ENCODE measurements at regions not wholly inside any gene's neighbourhood (a gene's known extent, or its start where the extent isn't known, plus 50 kb on each side); places are given as distances from the start of the nearest gene placed in this dataset.
A peak's percentile ranks its signal among the peaks of the same experiment; 100 is the strongest.
"Not testable (repeated sequence)": the region's sequence is repeated elsewhere in the genome, so short reads cannot be mapped to it uniquely, and the experiment has no call there.

DNA sequence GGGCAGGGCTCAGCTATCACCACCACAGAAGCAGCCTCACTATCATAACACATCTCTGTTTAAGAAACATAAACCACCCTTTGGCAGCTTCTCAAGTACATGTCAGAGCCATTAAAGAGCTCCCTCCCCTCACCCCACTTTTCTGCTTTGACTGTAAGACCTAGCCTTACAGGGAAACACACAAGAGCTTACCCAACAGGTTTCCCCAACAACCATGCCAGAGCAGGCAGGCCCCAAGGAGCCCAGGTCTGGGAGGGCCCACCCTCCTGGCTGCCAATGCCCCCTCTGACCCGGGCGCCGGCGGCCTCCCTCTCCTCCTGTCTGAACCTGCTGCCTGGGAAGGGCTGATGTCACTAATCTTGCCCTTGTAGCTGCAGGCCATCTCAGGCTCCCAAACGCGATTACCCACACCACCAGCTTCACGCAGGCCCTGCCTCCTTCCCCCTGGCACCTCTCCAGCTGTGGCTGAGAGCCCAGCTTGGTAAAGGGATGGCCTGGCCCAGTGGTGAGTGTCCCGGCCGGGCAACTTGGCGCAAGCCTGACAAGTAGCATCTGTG lies 402.0 kb downstream of the MAFB start:
- DNase-seq (ENCODE audit: low read depth in 4 of 4, low spot score in 3 of 4): no peak

GRCh38 chr20:40284611-40285010 lies 404.4 kb downstream of the MAFB start:
- no peak for DNase-seq (ENCODE audit: low read depth in 4 of 4, low spot score in 3 of 4)

- no peak for DNase-seq (ENCODE audit: low read depth in 4 of 4, low spot score in 3 of 4)
Observed at GRCh38 chr20:40283689-40284088, 405.3 kb downstream of the MAFB start.

- no peak for DNase-seq (ENCODE audit: low read depth in 4 of 4, low spot score in 3 of 4)
Observed at GRCh38 chr20:40282941-40283340, 406.1 kb downstream of the MAFB start.

DNA sequence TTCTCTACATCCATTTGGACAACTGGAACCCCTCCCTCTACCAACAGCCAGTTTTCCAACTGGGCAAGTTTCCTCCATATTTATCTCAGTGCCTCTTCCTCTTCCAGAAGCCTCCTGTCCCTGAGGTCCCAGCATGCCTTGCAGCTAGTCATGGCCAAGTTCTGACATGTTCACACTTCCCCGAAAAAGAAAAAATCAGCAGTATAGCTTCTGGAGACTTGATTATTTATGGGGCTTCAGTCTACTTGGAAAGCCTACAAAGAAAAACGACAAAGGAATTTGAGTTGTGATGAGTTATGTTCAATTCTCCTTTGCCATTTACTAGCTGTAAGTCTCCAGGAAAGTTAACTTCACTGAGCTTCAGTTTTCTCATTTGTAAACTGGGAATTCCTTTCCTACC lies 406.5 kb downstream of the MAFB start:
- peak in 1 of 4 donors; percentile 50 for DNase-seq (ENCODE audit: low read depth in 4 of 4, low spot score in 3 of 4)

DNA sequence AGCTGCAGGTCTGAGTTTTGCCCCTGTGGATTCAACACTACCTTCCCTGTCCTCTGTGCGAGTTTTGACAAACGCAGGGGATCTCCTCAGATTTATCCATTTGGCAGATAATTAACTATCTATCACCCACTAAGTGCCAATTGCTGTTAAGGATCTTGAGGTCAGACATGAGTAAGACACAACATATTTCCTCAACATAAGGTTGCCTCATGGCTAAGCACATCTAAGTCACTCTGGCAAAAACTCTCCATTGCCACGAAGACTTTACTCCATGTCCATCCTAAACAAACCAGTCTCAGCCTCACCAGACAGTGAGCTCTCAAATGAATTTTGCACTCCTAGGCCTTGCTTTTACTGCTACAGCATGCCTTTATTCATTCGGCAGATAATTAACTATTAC lies 408.4 kb downstream of the MAFB start:
- DNase-seq (ENCODE audit: low read depth in 4 of 4, low spot score in 3 of 4): no peak

DNA sequence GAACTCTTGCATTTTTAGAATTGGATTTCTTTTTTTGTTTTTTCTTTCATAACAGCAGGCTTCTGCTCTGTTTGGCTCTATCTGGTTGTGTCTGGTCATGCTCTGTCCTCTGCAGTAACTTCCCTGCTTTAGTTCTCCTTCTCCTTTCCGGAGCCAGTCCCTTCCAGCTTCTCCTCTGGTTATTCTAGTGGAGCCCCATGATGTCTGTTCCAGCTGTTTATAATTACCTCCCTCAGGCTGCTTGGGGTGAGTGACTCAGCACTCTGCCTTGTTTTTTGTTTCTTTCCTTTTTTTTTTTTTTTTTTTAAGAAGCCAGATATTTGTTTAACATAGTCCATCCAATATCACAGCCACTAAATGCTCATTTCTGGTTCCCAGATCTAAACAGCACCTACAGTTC lies 409.6 kb downstream of the MAFB start:
- peak in 1 of 4 donors; percentile 36 for DNase-seq (ENCODE audit: low read depth in 4 of 4, low spot score in 3 of 4)

GRCh38 chr20:40278673-40279072 lies 410.4 kb downstream of the MAFB start:
- DNase-seq (ENCODE audit: low read depth in 4 of 4, low spot score in 3 of 4): no peak

GRCh38 chr20:40276301-40276700 lies 412.7 kb downstream of the MAFB start:
- DNase-seq (ENCODE audit: low read depth in 4 of 4, low spot score in 3 of 4): no peak

- DNase-seq (ENCODE audit: low read depth in 4 of 4, low spot score in 3 of 4): no peak
Observed at GRCh38 chr20:40275738-40276137, 413.3 kb downstream of the MAFB start.

DNA sequence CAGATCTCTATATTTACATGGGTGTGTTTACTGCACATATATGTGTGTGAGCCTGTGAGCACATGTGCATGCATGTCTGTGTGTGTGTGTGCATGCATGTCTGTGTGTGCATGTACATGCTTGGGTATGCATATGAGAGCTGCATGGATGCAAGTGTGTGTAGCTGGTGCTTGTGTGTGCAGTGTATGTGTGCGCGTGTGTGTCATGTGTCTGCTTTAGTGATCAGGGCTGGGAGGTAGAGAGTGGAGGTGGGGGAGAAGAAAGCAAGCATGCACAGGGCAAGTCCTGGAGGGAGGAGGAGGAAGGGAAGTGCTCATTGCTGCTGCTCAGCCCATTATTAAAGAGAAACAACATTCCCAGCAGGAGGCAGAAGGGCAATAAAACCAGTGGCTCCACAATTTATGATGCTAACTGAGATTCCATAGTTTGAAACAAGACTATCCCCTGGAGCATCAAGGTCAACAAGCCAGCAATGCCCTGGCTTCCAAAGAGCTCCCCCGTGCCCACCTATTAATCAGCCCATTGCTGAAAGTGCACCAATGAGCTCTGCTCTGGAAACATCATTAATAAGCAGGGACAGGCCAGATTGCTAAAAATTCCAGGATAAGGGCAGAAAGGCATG lies 414.0 kb downstream of the MAFB start:
- no peak for DNase-seq (ENCODE audit: low read depth in 4 of 4, low spot score in 3 of 4)

DNA sequence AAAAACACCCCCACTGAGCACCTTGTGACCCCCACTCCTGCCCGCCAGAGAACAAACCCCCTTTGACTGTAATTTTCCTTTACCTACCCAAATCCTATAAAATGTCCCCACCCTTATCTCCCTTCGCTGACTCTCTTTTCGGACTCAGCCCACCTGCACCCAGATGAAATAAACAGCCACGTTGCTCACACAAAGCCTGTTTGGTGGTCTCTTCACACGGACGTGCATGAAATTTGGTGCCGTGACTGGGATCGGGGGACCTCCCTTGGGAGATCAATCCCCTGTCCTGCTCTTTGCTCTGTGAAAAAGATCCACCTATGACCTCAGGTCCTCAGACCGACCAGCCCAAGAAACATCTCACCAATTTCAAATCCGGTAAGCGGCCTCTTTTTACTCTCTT lies 419.8 kb downstream of the MAFB start:
- not testable (repeated sequence) for DNase-seq (ENCODE audit: low read depth in 4 of 4, low spot score in 3 of 4)

DNA sequence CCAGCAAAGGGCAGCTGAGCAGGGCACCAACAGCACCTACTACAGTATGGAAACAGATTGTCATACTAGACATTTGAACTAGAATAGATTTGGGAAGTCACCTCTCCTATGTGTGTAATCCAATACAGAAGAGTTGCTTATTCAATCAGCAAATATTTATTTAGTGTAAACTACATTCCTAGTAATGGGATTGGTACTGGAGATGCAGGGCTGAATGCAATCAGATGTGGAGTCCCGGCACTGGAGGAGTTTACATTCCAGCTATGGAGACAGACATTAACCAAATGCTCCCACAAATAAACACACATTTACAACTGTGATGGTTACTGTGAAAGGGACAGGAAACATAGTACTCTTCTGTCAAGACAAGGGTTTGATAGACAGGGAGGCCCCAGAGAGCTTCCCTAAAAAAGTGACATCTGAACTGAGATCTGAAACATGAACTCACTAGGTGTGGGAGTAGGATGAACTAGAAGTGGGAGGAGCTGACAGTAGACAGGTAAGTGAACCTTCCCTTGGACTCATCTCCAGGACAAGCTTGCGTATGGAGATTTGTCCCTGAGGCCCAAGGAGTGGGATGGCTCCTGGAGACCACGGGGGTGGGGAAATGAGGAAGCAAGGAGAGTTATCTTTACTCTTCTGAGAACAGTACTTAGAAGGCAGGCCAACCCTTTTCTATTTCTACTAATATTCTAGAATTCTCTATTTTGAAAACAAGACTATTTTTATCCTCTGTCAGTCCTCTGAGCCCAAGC lies 420.5 kb downstream of the MAFB start:
- no peak for DNase-seq (ENCODE audit: low read depth in 4 of 4, low spot score in 3 of 4)

DNA sequence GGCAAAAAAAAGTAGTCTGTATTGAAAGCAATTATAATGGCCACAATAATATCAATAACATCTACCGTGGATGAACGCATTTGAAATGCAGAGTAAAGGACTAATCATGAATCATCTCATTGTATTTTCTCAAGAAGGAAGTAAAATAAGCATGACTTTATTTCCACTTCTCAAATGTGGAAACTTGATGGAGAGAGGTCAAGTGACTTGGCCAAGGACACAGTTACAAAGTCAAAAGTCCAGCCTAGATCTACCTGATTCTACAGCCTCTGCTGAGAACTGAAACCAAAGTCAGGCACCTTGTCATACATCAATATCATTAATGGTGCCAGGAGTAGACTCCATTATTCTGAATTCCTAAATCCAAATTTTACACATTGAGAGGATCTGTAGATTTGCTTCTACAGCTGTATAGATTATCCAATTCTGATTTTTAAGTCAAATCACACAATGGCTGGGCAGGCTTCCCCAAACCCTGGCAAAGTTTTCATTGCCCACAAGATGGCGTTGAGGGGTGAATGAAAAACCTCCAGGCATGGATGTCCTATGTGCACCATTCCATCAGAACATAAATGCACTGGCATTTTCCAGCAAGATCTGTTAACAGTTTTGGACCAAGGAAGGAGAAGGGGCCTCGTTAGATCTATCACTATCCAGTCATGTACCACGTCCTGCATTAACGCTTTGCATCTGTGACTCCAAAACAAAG lies 423.1 kb downstream of the MAFB start:
- DNase-seq (ENCODE audit: low read depth in 4 of 4, low spot score in 3 of 4): no peak

- no peak for DNase-seq (ENCODE audit: low read depth in 4 of 4, low spot score in 3 of 4)
Observed at GRCh38 chr20:40262219-40262618, 426.8 kb downstream of the MAFB start.

DNA sequence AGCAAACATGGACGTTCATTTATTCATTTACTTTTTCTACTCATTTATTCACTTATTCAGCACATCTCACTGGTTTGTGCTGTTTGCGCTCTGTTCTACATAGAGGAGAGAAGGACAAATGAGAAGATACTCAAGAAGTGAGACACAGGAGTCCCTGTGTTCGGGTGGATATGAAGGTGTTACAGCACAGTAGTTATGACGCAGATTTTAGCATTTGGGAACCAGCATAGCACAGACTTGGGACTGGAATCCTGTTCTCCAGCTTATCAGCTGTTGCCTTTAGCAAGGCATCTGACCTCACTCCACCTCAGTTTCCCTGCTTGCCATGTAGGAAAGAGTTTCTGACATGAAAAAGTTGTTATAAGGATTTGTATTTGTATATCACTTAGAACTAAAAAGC lies 430.1 kb downstream of the MAFB start:
- no peak for DNase-seq (ENCODE audit: low read depth in 4 of 4, low spot score in 3 of 4)

DNA sequence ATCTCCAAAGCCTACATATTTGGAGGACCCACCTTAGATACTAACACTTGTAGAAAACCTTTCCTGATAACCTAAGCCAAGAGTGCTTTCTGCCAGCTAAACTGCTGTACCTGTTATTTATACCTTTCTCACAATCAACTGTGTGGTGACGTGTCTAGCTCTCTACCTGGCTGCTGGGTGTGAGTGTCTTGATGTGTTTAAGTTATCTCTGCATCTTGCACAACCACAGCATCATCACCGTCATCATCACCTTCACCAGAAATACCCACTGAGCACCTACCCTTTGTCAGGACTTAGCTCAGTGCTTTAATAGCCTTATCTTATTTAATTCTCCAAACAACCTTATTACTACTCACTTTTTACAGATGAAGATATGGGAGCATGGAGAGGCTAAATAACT lies 431.3 kb downstream of the MAFB start:
- no peak for DNase-seq (ENCODE audit: low read depth in 4 of 4, low spot score in 3 of 4)

GRCh38 chr20:40255365-40255764 lies 433.7 kb downstream of the MAFB start:
- no peak for DNase-seq (ENCODE audit: low read depth in 4 of 4, low spot score in 3 of 4)

DNA sequence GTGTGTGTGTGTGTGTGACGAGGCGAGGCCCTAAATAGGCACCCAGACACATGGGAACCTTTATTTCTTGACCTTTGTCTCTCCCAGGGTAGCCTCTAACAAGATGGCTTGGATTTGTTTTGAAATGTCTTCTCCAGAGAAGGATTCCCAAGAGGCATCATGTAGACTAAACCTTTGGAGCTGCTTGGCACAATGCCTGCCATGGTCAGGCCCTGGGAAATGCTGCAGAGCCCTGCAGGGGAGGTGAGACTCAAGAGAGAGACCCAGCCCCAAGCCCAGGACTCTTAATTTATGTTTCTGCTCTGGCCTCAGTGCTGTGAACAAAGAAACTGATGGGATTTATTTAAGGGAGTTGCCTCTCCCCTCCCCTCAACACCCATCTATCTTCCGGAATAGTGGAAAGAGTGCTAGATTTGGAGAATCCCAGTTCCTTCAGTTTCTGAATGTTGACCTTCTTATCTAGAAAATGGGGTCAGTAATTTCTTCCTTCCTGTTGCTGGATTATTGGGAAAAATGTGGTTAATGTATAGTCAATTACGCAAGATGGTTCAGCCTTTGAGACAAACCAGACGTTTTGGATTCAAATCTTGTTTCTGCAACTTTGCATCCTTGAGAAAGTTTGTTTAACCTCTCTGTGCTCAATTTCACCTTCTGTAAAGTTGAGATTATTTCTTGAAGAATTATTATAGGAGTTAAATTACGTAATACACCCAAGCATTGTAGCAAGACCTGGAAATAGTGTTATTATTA lies 434.8 kb downstream of the MAFB start:
- no peak for DNase-seq (ENCODE audit: low read depth in 4 of 4, low spot score in 3 of 4)

DNA sequence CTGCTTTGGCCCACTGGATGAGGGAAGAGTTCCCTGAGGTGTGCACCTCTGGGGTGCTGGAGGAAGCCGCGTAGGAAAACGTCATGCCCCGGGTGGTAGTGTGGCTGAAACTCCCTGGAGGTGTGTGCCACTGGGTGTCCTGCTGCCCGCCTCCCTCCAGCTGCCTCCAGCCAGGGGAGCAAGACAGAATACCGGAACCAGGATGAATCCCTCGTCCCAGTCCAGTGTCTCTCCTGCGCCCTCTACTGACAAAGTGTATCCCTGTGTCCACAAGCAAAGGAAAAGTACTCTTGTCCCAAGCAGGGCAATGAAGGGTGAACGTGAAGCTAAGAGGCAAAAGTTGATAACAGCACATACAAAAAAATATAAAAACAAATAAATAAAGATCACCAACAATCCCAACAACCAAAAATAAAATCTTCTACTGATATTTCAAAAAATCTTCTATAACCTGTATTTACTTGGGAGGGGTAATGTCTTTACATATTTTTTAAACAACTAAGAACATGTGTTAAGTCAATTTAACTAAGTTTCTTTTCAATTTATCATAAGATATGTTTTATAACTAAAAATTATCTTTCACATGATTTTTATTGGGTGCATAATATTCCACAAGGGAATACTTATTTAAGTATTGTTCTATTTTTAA lies 437.6 kb downstream of the MAFB start:
- DNase-seq (ENCODE audit: low read depth in 4 of 4, low spot score in 3 of 4): no peak
